ENCODE measurements at regions not wholly inside any gene's neighbourhood (a gene's known extent, or its start where the extent isn't known, plus 50 kb on each side); places are given as distances from the start of the nearest gene placed in this dataset.

GRCh38 chr5:66356011-66356565 is 212.0 kb downstream of the SREK1 start:
- no peak for TF ChIP-seq CTCF (IDR thresholded peaks at IDR 0.05)
- TF ChIP-seq POLR2A (IDR thresholded peaks at IDR 0.05), result no peak

Measured in uterus (tissue), 2 donors.